WERI-Rb-1 (cell line): ENCODE measurements at regions not wholly inside any gene's neighbourhood (a gene's known extent, or its start where the extent isn't known, plus 50 kb on each side); places are given as distances from the start of the nearest gene placed in this dataset.

Source experiments
- DNase-seq: peaks from one replicate; pipeline ENCODE4 v3.0.0-alpha.2; 2020
- H3K27ac ChIP-seq: fragments of 250-450 bp; sonication (Bioruptor Pico); 2 replicates; pipeline ENCODE4 v1.5.1; 2020; ENCODE audit warnings: mild to moderate bottlenecking, moderate library complexity
- H3K27me3 ChIP-seq: fragments of 250-450 bp; sonication (Bioruptor Pico); 2 replicates; pipeline ENCODE4 v1.5.1; 2021; ENCODE audit warnings: mild to moderate bottlenecking, low read depth, moderate library complexity; ENCODE audit not compliant: insufficient read depth, severe bottlenecking
- H3K36me3 ChIP-seq: fragments of 250-450 bp; sonication (Bioruptor Pico); 2 replicates; pipeline ENCODE4 v1.5.1; 2020; ENCODE audit warnings: mild to moderate bottlenecking, moderate library complexity
- H3K4me3 ChIP-seq: 2 replicates; pipeline ENCODE4 v1.5.1; 2011; ENCODE audit warnings: low read depth, mild to moderate bottlenecking, control low read depth, low read length
- H3K9me3 ChIP-seq: fragments of 250-450 bp; sonication (Bioruptor Pico); 2 replicates; pipeline ENCODE4 v1.5.1; 2021; ENCODE audit warnings: mild to moderate bottlenecking, moderate library complexity; ENCODE audit not compliant: severe bottlenecking
- TF ChIP-seq, protein P1 (sequence below): IDR thresholded peaks from 2 replicates; pipeline ENCODE4 v1.5.1; 2011; ENCODE audit warnings: low read depth, mild to moderate bottlenecking, control low read depth, inconsistent platforms, low read length

- Histone ChIP-seq H3K36me3 (no peaks in the 10 kb centered on the region), H3K27me3 (peaks cover 67% of the 10 kb centered on the region), H3K27ac (no peak overlapping the region), H3K4me3 (no peak overlapping the region), H3K9me3 (no peaks in the 10 kb centered on the region)
- TF ChIP-seq, protein P1, sequence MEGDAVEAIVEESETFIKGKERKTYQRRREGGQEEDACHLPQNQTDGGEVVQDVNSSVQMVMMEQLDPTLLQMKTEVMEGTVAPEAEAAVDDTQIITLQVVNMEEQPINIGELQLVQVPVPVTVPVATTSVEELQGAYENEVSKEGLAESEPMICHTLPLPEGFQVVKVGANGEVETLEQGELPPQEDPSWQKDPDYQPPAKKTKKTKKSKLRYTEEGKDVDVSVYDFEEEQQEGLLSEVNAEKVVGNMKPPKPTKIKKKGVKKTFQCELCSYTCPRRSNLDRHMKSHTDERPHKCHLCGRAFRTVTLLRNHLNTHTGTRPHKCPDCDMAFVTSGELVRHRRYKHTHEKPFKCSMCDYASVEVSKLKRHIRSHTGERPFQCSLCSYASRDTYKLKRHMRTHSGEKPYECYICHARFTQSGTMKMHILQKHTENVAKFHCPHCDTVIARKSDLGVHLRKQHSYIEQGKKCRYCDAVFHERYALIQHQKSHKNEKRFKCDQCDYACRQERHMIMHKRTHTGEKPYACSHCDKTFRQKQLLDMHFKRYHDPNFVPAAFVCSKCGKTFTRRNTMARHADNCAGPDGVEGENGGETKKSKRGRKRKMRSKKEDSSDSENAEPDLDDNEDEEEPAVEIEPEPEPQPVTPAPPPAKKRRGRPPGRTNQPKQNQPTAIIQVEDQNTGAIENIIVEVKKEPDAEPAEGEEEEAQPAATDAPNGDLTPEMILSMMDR, result no peak
- DNase-seq, result no peak
These were observed 204.0 kb upstream of the FAT1 start for GRCh38 chr4:186927624-186928023.

- no peak overlapping the region for H3K4me3 ChIP-seq
- no peak for DNase-seq
- no peak overlapping the region for H3K27ac ChIP-seq
- H3K27me3 ChIP-seq, result peaks cover 77% of the 10 kb centered on the region
- H3K9me3 ChIP-seq, result no peaks in the 10 kb centered on the region
- TF ChIP-seq, protein P1, result no peak
- H3K36me3 ChIP-seq, result no peaks in the 10 kb centered on the region
These were observed 206.4 kb upstream of the FAT1 start for GRCh38 chr4:186930024-186930423.

- H3K36me3 ChIP-seq, result no peaks in the 10 kb centered on the region
- H3K27ac ChIP-seq, result no peak overlapping the region
- DNase-seq, result no peak
- peaks cover 90% of the 10 kb centered on the region for H3K27me3 ChIP-seq
- TF ChIP-seq, protein P1, result no peak
- no peak overlapping the region for H3K4me3 ChIP-seq
- no peaks in the 10 kb centered on the region for H3K9me3 ChIP-seq
These were observed 207.9 kb upstream of the FAT1 start for GRCh38 chr4:186931519-186931918.

DNA sequence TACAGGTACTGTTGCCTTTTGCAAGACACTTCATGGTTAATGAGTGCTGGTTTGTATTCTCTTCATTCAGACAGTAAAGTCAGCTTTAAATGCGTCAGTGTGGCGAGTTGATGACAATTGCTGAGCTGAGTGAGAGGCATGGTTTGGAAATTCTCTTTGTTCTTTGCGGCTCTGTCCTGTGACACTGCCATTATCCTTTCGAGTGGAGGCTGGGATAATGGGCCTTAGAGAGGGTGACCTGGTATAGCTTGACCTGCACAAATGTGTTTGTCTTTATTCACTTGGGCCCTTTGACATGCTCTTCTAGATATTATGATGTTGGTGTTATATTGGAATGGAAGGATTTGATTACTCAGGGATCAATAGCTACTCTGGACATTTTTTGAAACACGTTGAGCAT lies 208.5 kb upstream of the FAT1 start:
- Histone ChIP-seq H3K27me3 (peaks cover 91% of the 10 kb centered on the region), H3K36me3 (no peaks in the 10 kb centered on the region), H3K4me3 (no peak overlapping the region), H3K27ac (no peak overlapping the region), H3K9me3 (no peaks in the 10 kb centered on the region)
- TF ChIP-seq, protein P1, result no peak
- DNase-seq, result no peak

GRCh38 chr4:186932631-186933187 lies 209.1 kb upstream of the FAT1 start:
- Histone ChIP-seq H3K36me3 (no peaks in the 10 kb centered on the region), H3K27ac (no peak overlapping the region), H3K27me3 (peaks cover 92% of the 10 kb centered on the region), H3K9me3 (no peaks in the 10 kb centered on the region), H3K4me3 (no peak overlapping the region)
- DNase-seq, result no peak
- TF ChIP-seq, protein P1, result no peak

DNA sequence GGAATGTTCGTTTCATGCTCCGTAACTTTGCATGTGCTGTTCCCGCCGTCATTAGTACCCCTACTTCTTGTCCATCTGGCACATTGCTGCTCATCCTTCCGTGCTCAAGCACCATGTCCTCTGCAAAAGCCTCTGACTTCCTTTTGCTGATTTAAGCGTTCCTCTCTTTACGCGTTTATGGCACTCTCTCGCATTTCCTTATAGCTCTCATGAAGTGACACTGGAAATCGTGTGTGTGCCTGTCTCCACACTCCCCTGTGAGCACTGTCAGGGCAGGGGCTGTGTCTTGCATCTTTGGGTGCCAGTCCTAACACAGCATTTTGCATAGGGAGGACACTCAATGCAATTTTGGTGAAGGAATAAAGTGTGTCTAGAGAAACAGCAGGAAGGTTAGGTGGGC lies 210.6 kb upstream of the FAT1 start:
- Histone ChIP-seq H3K36me3 (no peaks in the 10 kb centered on the region), H3K4me3 (no peak overlapping the region), H3K27me3 (peaks cover 93% of the 10 kb centered on the region), H3K9me3 (no peaks in the 10 kb centered on the region), H3K27ac (no peak overlapping the region)
- DNase-seq, result no peak
- TF ChIP-seq, protein P1, result no peak
